ENCODE measurements at regions not wholly inside any gene's neighbourhood (a gene's known extent, or its start where the extent isn't known, plus 50 kb on each side); places are given as distances from the start of the nearest gene placed in this dataset.
A peak's percentile ranks its signal among the peaks of the same experiment; 100 is the strongest.

DNA sequence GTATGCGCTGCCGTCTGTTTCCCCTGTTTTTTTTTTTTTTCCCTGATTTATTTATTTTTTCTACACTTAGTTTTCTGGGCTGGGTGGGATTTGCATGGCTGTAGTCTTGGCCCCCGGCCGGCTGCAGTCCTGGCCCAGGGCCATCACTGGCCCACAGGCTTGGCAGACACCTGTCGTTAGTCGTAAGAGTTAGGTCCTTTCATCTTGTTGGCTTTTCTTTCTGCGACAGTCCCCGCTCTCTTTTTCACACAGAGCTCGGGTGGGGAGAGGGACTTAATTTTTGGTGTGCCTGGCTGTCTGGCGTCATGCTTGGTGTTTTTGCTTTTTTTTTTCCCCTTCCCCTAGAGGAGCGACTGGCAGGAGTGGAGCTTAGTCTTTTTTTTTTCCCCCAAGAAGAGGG, 183.4 kb downstream of the KLF13 start:
- no peak for DNase-seq (ENCODE audit: low read depth in 2 of 2)

- peak in 1 of 2 donors; percentile 36 for DNase-seq (ENCODE audit: low read depth in 2 of 2)
Observed at GRCh38 chr15:31511707-31512310, 185.2 kb downstream of the KLF13 start.

DNA sequence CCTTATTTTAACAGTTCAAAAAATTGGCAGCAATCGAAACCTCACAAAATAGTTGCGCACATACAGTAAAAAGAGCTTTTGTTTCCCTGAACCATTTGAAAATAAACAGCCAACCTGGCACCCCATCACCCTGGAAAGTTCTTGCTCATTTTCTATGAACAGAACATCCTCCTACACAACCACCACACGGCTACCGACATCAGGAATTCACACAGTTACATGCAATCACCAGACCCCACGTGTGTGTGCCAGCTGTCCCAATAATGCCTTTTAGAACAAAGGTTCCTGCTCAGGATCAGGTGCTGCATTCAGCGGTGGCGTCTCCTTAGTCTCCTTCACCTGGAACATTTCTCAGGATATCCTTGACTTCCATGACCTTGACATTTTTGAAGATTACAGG, 186.5 kb downstream of the KLF13 start:
- DNase-seq (ENCODE audit: low read depth in 2 of 2) = no peak

- DNase-seq (ENCODE audit: low read depth in 2 of 2) = no peak
Observed at GRCh38 chr15:31516440-31516839, 189.8 kb downstream of the KLF13 start.

DNA sequence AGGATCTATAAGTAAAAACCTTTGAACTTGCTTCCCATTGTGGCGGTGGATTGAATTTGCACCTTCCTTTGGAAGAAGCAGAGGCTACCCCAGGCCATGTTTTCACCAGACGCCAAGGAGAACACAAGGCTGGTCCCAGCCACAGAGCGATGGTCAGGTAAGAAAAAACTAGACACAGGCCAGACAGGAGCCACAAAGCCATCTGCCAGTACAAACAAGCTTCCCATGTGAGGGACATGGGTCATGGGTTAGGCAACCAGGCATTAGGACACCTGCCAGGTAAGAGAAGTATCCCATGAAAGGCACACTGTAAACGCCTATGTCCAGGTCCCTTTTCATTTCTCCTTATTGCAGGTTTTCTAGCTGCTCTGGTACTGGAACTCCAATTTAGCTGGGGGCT, 190.2 kb downstream of the KLF13 start:
- DNase-seq (ENCODE audit: low read depth in 2 of 2) = no peak

- DNase-seq (ENCODE audit: low read depth in 2 of 2) = no peak
Observed at GRCh38 chr15:31517711-31518110, 191.1 kb downstream of the KLF13 start.

DNA sequence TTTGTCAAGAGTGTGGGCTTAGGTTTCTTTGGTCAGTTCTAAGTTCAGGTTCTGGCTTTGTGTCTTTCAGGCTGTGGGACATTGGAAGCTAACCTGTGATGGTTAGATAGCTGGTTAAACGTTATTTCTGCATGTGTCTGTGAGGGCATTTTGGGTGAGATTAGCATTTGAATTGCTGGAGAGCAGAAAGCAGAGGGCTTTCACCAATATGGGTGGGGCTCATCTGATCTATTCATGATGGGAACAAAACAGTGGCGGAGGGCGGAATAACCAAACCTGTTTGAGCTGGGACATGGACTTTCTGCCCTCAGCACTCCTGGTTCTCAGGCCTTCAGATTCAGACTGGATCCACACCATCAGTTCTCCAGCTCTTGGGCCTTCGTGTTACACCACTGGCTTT, 195.4 kb downstream of the KLF13 start:
- DNase-seq (ENCODE audit: low read depth in 2 of 2) = no peak

DNA sequence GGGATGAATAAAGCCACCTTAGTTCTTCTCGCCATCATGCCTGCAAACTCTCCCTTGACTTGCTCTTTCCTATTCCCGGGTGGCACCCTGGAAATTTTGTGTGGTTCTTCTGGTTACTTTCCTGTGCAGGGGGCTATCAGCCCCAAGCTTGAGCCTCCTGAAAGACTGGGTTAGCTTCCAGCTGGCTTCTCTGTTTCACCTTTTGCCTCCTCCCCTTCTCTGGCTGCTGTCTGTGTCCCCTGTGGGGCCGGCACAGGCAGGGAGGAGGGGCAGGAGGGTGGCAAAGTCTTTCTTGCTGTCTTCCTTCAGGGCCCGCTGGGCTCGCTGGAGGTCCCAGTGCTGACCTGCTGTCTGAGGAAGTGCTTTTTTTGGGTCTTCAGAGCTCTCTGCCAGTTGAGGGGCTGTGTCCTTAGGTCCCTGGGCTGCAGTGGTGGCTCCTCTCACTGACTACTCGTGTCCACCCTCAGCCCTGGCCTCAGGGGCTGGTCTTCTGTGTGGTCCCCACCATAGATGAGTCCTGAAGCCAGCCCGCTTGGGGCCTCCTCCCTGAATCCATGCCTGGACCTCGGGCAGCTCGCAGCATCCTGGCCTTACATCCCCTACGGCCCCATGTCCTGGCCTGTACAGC, 196.5 kb downstream of the KLF13 start:
- DNase-seq (ENCODE audit: low read depth in 2 of 2) = no peak

GRCh38 chr15:31523655-31524049, 197.0 kb downstream of the KLF13 start:
- DNase-seq (ENCODE audit: low read depth in 2 of 2) = no peak

DNA sequence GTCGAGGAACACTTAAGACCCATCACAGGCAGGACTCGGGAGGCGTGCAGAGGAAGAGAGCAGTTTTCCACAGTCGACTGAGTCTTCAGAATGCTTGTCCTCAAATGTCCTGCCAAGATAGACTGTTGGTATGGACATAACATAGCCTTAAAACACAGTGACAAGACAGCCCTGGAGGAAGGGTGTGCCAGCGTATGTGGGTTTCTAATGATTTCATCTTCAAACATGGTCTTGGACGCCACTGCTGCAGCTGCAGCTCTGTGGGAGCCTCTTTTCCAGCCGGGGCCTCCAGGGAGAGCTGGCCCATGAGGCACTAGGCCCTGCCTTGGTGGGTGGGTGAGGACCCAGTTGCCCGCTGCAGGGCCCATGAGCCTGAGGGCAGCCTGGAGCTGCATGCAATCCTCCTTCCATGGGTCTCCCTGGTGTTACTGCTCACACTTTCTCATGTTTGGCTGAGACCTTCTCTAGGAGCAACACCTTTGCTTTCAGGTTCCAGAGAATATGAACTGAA, 198.6 kb downstream of the KLF13 start:
- DNase-seq (ENCODE audit: low read depth in 2 of 2) = no peak

DNA sequence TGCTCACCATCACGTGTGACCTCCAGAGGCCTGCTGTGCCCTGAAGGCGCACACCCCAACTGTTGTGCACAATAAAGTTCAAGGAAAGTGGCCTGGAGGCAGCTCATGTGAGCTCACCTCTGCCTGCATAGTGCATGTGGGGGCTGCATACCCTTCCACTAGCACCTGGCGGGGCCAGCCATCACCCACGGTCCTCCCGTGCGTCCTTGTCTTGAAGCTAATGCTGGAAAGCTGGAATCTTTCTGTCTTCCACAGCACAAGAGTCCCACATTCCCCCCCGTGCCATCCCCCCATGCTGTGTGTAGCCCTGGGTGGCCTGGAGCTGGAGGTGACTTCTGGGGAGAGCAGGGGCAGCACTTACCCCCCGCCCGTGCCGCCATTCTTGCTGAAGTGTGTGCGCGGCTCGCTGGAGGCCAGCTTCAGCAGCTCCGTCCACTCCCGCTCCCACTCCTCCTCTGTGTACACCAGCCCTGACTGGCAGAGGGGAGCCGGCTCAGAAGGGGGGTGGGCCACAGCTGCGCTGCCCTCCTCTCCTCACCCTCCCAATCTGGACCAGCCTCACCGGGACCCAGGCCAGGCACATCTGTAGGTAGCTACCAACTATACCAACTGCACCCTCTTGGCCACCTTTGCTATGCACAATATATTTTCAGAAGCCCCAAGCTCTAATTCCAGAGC, 199.5 kb downstream of the KLF13 start:
- no peak for DNase-seq (ENCODE audit: low read depth in 2 of 2)

GRCh38 chr15:31526916-31527690, 200.5 kb downstream of the KLF13 start:
- no peak for DNase-seq (ENCODE audit: low read depth in 2 of 2)

- DNase-seq (ENCODE audit: low read depth in 2 of 2) = no peak
Observed at GRCh38 chr15:31528846-31529245, 202.2 kb downstream of the KLF13 start.

- DNase-seq (ENCODE audit: low read depth in 2 of 2) = no peak
Observed at GRCh38 chr15:31537770-31538592, 211.3 kb downstream of the KLF13 start.

DNA sequence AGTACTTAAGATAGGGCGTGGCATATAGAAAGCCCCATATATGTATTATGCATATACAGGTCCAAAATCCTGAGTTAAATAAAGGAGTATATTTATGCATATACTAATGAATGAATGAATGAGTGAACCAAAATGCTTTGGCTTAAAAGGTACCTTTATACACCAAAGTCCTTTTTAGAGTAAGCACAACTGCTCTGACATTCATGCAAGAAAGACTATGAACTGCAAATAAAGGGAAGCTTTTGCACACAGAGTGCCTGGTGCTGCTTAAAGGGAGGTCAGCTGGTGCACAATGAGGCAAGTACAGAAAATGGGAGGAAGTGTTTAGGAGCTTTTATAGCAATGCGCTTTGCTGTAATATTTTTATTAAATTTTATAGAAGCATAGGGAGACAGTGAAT, 214.0 kb downstream of the KLF13 start:
- no peak for DNase-seq (ENCODE audit: low read depth in 2 of 2)

GRCh38 chr15:31544361-31544760, 217.7 kb downstream of the KLF13 start:
- no peak for DNase-seq (ENCODE audit: low read depth in 2 of 2)

GRCh38 chr15:31545257-31545656, 218.6 kb downstream of the KLF13 start:
- DNase-seq (ENCODE audit: low read depth in 2 of 2) = no peak

DNA sequence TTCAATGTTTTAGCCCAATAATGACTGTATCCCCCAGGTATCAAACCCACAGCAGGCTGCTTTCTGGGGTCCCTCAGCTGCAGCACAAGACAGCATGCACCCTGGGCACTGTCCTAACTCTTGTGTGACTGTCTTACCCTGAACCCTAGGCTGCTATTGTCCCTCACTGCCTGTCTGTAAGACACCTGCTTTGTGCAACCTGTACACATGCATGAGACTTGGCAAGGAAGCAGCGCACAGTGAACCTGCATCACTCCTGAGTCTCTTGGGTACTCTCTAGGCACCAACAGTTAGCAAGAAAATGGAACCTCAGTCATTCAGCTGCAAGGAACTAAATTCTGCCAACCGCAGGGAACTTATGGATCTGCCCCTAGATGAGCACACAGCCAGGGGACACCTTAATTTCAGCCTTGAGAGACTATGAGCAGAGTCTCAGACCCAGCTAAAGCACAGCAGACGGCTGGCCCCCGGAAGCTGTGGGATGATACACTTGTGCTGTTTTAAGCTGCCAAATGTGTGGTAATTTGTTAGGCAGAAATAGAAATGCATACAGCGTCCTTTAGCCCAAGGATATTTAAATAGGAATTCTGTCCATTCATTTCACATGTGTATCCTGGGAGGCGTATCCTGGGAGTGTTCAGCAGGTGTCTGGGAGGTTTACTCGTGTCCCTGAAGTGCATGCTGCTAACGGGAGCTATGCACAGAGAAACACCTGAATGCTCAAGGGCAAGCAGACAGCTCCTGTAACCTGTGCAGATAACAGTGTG, 223.8 kb downstream of the KLF13 start:
- DNase-seq (ENCODE audit: low read depth in 2 of 2) = no peak

DNA sequence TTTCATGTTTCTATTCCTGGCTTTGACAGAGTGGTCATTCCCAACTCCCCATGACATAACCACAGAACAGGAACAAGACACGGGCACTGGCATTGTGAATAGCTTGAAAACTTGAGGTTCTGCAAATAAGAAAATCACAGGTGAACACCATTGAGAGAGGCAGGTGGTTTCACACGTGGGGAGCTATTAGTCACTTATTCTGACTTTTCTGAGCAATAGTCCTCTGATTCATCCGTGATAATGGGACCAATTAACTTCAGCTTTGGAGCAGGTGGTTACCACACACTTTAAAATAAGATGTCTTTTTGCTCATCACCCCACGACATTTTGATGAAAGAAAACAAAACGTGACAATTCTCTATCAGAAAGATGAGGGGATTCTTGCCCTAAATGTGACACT, 224.7 kb downstream of the KLF13 start:
- no peak for DNase-seq (ENCODE audit: low read depth in 2 of 2)

DNA sequence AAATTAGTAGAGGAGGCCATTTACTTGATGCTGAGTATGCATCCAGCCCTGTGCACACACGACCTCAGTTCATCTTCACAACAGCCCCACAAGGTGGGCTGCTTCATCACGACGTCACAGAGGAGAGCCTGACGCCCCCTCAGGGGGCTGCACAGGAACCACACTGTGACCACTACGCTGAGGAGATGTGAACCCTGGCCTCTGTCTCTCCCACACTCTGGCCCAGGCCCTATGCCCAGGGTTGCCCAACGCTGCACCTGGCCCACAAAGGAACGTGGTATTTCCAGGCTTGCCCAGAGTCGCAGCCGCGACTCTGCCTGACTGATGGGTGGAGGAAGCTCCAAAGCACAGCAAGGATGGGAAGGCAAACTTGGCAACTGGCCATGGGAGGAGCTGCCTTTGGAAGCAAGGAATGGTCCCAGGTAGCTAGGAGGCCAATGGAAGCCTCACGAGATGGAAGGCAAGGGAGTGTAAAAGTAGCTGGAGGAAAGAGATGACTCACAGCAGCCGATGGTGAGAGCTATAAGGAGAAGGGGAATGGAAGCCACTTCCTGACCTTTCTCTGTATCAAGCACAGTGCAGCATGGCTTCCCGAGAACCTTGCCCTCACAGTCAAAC, 226.0 kb downstream of the KLF13 start:
- no peak for DNase-seq (ENCODE audit: low read depth in 2 of 2)
